NCI-H2029 (cell line): ENCODE measurements at regions not wholly inside any gene's neighbourhood (a gene's known extent, or its start where the extent isn't known, plus 50 kb on each side); places are given as distances from the start of the nearest gene placed in this dataset.
"Not testable (repeated sequence)": the region's sequence is repeated elsewhere in the genome, so short reads cannot be mapped to it uniquely, and the experiment has no call there.

Source experiments
- DNase-seq: peaks from one replicate; lab custom pipeline; 2025; lab: John Stamatoyannopoulos, UW

GRCh38 chr10:53177468-53177867 is 404.9 kb upstream of the MBL2 start:
- DNase-seq, result no peak

GRCh38 chr10:53166325-53166724 is 393.7 kb upstream of the MBL2 start:
- DNase-seq, result no peak

- DNase-seq, result no peak
Observed at GRCh38 chr10:53162856-53163255, 390.3 kb upstream of the MBL2 start.

- no peak for DNase-seq
Observed at GRCh38 chr10:53161231-53161630, 388.6 kb upstream of the MBL2 start.

GRCh38 chr10:53155674-53156073 is 383.1 kb upstream of the MBL2 start:
- not testable (repeated sequence) for DNase-seq

- no peak for DNase-seq
Observed at GRCh38 chr10:53153831-53154230, 381.2 kb upstream of the MBL2 start.

- no peak for DNase-seq
Observed at GRCh38 chr10:53140506-53140905, 367.9 kb upstream of the MBL2 start.

- DNase-seq, result no peak
Observed at GRCh38 chr10:53135897-53136253, 363.3 kb upstream of the MBL2 start.

GRCh38 chr10:53135213-53135896 is 362.8 kb upstream of the MBL2 start:
- no peak for DNase-seq

GRCh38 chr10:53134050-53134449 is 361.5 kb upstream of the MBL2 start:
- no peak for DNase-seq

- no peak for DNase-seq
Observed at GRCh38 chr10:53130337-53130736, 357.8 kb upstream of the MBL2 start.

- DNase-seq, result no peak
Observed at GRCh38 chr10:53127686-53128085, 355.1 kb upstream of the MBL2 start.

GRCh38 chr10:53123311-53123710 is 350.7 kb upstream of the MBL2 start:
- DNase-seq, result no peak

- no peak for DNase-seq
Observed at GRCh38 chr10:53122281-53122680, 349.7 kb upstream of the MBL2 start.

GRCh38 chr10:53115660-53116059 is 343.1 kb upstream of the MBL2 start:
- DNase-seq, result no peak

GRCh38 chr10:53111529-53111928 is 338.9 kb upstream of the MBL2 start:
- DNase-seq, result no peak

- DNase-seq, result no peak
Observed at GRCh38 chr10:53109320-53109719, 336.7 kb upstream of the MBL2 start.

- no peak for DNase-seq
Observed at GRCh38 chr10:53108317-53108934, 335.8 kb upstream of the MBL2 start.

GRCh38 chr10:53107711-53108110 is 335.1 kb upstream of the MBL2 start:
- no peak for DNase-seq

- DNase-seq, result no peak
Observed at GRCh38 chr10:53102424-53102823, 329.8 kb upstream of the MBL2 start.

- DNase-seq, result no peak
Observed at GRCh38 chr10:53093878-53094277, 321.3 kb upstream of the MBL2 start.

GRCh38 chr10:53091574-53091973 is 319.0 kb upstream of the MBL2 start:
- no peak for DNase-seq

- DNase-seq, result no peak
Observed at GRCh38 chr10:53088961-53089360, 316.4 kb upstream of the MBL2 start.

GRCh38 chr10:53079283-53079682 is 306.7 kb upstream of the MBL2 start:
- DNase-seq, result no peak
